ENCODE measurements at regions not wholly inside any gene's neighbourhood (a gene's known extent, or its start where the extent isn't known, plus 50 kb on each side); places are given as distances from the start of the nearest gene placed in this dataset.

GRCh38 chr18:25685088-25685487, 333.1 kb upstream of the ZNF521 start:
- TF ChIP-seq POLR2A (IDR thresholded peaks at IDR 0.05), result no peak
- TF ChIP-seq CTCF (IDR thresholded peaks at IDR 0.05), result no peak
- Histone ChIP-seq H3K4me3 (no peak overlapping the region), H3K36me3 (ENCODE audit: low read depth, missing control alignments) (no peaks in the 10 kb centered on the region), H3K27me3 (no peaks in the 10 kb centered on the region), H3K4me1 (no peaks in the 10 kb centered on the region), H3K9me3 (no peaks in the 10 kb centered on the region), H3K27ac (no peak overlapping the region)
- intact Hi-C loops (cut with DNase I; ENCODE audit: low total_unique reads), result no loop called here
- WGBS, 2 donors, result 85 to 87% methylated on average over 4 of the region's 4 CpGs
- no peak for DNase-seq

- no peak for TF ChIP-seq CTCF (IDR thresholded peaks at IDR 0.05)
- no peak for TF ChIP-seq POLR2A (IDR thresholded peaks at IDR 0.05)
- Histone ChIP-seq H3K4me3 (no peak overlapping the region), H3K4me1 (no peaks in the 10 kb centered on the region), H3K36me3 (ENCODE audit: low read depth, missing control alignments) (no peaks in the 10 kb centered on the region), H3K9me3 (no peaks in the 10 kb centered on the region), H3K27ac (no peak overlapping the region), H3K27me3 (no peaks in the 10 kb centered on the region)
- intact Hi-C loops (cut with DNase I; ENCODE audit: low total_unique reads), result no loop called here
- no peak for DNase-seq
- WGBS, 2 donors, result 72 to 77% methylated on average over 2 of the region's 2 CpGs
These were observed 327.5 kb upstream of the ZNF521 start for GRCh38 chr18:25679491-25679890.

GRCh38 chr18:25678221-25678620, 326.3 kb upstream of the ZNF521 start:
- intact Hi-C loops (cut with DNase I; ENCODE audit: low total_unique reads), result no loop called here

GRCh38 chr18:25675123-25675850, 323.3 kb upstream of the ZNF521 start:
- Histone ChIP-seq H3K4me1 (no peaks in the 10 kb centered on the region), H3K36me3 (ENCODE audit: low read depth, missing control alignments) (no peaks in the 10 kb centered on the region), H3K27ac (no peak overlapping the region), H3K4me3 (no peak overlapping the region), H3K9me3 (no peaks in the 10 kb centered on the region), H3K27me3 (no peaks in the 10 kb centered on the region)
- TF ChIP-seq POLR2A (IDR thresholded peaks at IDR 0.05) (no peak), CTCF (IDR thresholded peaks at IDR 0.05) (no peak)
- DNase-seq, result no peak
- intact Hi-C loops (cut with DNase I; ENCODE audit: low total_unique reads), result no loop called here
- WGBS, 2 donors, result 78 to 81% methylated on average over 8 of the region's 8 CpGs

More at GRCh38 chr18:25678221-25678620, 326.3 kb upstream of the ZNF521 start:
- 81 to 85% methylated on average over 4 of the region's 4 CpGs for WGBS, 2 donors
- no peaks in the 10 kb centered on the region for H3K9me3 ChIP-seq
- DNase-seq, result no peak
- H3K4me3 ChIP-seq, result no peak overlapping the region
- no peaks in the 10 kb centered on the region for H3K4me1 ChIP-seq
- no peaks in the 10 kb centered on the region for H3K36me3 ChIP-seq (ENCODE audit: low read depth, missing control alignments)
- TF ChIP-seq CTCF (IDR thresholded peaks at IDR 0.05) (no peak), POLR2A (IDR thresholded peaks at IDR 0.05) (no peak)
- no peaks in the 10 kb centered on the region for H3K27me3 ChIP-seq
- H3K27ac ChIP-seq, result no peak overlapping the region

GRCh38 chr18:25674183-25674582, 322.2 kb upstream of the ZNF521 start:
- no peak overlapping the region for H3K27ac ChIP-seq
- WGBS, 2 donors, result 85 to 96% methylated on average over 1 of the region's 1 CpG

More at GRCh38 chr18:25674183-25674582, 322.2 kb upstream of the ZNF521 start:
- no peaks in the 10 kb centered on the region for H3K27me3 ChIP-seq
- DNase-seq, result no peak
- H3K4me1 ChIP-seq, result no peaks in the 10 kb centered on the region
- no peak overlapping the region for H3K4me3 ChIP-seq
- H3K36me3 ChIP-seq (ENCODE audit: low read depth, missing control alignments), result no peaks in the 10 kb centered on the region
- no peaks in the 10 kb centered on the region for H3K9me3 ChIP-seq
- TF ChIP-seq CTCF (IDR thresholded peaks at IDR 0.05), result no peak
- no peak for TF ChIP-seq POLR2A (IDR thresholded peaks at IDR 0.05)
- intact Hi-C loops (cut with DNase I; ENCODE audit: low total_unique reads), result no loop called here
